Vagina (tissue), 2 donors: ENCODE measurements at regions not wholly inside any gene's neighbourhood (a gene's known extent, or its start where the extent isn't known, plus 50 kb on each side); places are given as distances from the start of the nearest gene placed in this dataset.

ENCODE experiments used
- POLR2A ChIP-seq, 2 donors: fragments of 450-650 bp; IDR thresholded peaks; one replicate each; pipeline ENCODE4 v1.6.1; 2017; ENCODE audit warnings: antibody characterized with exemption in 2 of 2, mild to moderate bottlenecking in 2 of 2, moderate library complexity in 2 of 2
- POLR2AphosphoS5 ChIP-seq, 2 donors: sonication (generic); formaldehyde crosslinking; IDR thresholded peaks; one replicate each; pipeline ENCODE4 v1.9.0; 2017; ENCODE audit warnings: antibody characterized with exemption in 2 of 2, mild to moderate bottlenecking in 2 of 2, low read depth in 1 of 2; ENCODE audit not compliant: insufficient read depth in 1 of 2
- TF ChIP-seq, protein P1 (sequence below), 3 experiments: fragments of 450-650 bp in 2 of 3; fragments of 200-600 bp in 1 of 3; sonication (generic) in 1 of 3; IDR thresholded peaks; one replicate each; pipeline ENCODE4 v1.5.1; 2017 to 2019; ENCODE audit warnings: antibody characterized with exemption in 3 of 3, mild to moderate bottlenecking in 2 of 3, moderate library complexity in 2 of 3

DNA sequence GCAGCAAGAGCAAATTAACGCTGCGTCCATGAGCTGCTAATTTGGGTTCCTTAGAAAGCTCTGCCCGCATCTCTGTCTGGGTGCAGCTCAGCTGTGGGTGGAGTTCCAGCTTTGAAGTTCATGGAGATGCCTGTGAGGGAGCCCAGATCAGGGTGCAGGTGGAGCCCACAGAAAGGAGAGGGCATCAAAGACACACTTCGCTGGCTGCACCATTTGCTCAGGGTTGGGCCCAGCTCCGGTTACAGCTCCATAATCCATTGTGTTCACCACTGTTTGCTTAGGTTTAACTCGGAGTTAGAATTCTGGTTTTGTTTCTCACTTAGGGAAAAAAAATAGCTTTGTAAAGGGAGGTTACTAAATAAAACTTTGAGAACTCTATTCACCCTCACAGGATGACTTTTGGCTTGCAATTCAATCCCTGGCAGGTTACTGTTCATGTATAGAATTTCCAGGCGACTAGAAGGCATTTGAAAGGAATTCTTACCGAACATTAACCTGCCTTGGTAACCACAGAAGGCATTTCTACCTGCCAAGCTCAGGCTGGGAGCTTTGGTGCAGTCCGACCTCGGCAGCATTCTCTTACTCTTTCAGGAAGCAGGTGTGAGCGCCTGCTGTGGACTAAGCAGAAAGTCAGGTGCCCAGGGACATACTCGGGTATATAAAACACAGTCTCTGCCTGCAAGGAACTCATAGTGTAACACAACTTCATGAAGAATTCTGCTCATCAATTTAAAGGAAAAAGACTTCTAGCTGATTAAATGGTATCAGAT is 179.5 kb upstream of the RNF32 start:
- TF ChIP-seq POLR2AphosphoS5 (IDR thresholded peaks at IDR 0.05; ENCODE audit: insufficient read depth in 1 of 2, low read depth in 1 of 2) = no peak
- TF ChIP-seq, protein P1, sequence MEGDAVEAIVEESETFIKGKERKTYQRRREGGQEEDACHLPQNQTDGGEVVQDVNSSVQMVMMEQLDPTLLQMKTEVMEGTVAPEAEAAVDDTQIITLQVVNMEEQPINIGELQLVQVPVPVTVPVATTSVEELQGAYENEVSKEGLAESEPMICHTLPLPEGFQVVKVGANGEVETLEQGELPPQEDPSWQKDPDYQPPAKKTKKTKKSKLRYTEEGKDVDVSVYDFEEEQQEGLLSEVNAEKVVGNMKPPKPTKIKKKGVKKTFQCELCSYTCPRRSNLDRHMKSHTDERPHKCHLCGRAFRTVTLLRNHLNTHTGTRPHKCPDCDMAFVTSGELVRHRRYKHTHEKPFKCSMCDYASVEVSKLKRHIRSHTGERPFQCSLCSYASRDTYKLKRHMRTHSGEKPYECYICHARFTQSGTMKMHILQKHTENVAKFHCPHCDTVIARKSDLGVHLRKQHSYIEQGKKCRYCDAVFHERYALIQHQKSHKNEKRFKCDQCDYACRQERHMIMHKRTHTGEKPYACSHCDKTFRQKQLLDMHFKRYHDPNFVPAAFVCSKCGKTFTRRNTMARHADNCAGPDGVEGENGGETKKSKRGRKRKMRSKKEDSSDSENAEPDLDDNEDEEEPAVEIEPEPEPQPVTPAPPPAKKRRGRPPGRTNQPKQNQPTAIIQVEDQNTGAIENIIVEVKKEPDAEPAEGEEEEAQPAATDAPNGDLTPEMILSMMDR (IDR thresholded peaks at IDR 0.05) = no peak
- TF ChIP-seq POLR2A (IDR thresholded peaks at IDR 0.05) = no peak
